Right renal cortex interstitium (tissue), 3 donors: ENCODE measurements at regions not wholly inside any gene's neighbourhood (a gene's known extent, or its start where the extent isn't known, plus 50 kb on each side); places are given as distances from the start of the nearest gene placed in this dataset.

ENCODE experiments used
- DNase-seq, 3 donors: peaks; one replicate each; pipeline ENCODE4 v3.0.0-alpha.2; 2013; ENCODE audit warnings: low read depth in 3 of 3, low spot score in 2 of 3

DNA sequence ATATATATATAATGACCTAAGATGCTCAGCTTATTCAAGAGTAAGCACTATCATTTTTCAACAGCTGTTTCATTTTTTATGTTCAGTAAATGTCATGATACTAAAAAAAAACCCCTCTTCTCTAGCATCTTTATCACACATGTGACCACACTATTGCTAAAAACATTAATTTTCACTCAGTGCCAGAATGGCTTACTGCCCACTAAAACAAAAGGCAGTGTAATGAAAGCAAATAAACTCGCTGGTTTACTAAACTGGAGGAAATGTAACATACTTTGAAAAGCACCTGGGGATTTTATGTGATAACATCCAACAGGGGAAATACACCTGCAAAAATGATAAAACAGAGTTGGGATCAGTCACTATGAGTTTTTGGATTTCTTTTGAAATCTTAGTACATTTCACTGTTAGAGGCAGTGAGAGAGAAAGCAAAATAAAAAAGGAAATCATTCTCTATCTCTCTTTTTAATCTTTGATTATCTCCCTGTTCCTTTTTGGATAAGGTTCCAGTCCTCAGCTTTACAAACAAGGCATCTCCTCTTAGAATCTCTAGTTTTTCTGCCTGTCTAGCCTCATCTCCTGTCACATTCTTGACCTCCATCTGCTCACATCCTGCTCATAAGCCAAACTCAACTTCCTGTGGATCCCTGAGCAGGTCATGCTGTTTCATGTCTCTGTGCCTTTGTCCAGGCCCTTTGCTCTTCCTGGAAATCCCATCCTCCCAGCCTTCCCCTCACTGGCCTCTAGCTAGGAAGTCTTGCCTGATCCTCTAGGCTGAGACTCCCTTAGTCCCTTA is 338.0 kb downstream of the MAN2A1 start:
- DNase-seq, result no peak

DNA sequence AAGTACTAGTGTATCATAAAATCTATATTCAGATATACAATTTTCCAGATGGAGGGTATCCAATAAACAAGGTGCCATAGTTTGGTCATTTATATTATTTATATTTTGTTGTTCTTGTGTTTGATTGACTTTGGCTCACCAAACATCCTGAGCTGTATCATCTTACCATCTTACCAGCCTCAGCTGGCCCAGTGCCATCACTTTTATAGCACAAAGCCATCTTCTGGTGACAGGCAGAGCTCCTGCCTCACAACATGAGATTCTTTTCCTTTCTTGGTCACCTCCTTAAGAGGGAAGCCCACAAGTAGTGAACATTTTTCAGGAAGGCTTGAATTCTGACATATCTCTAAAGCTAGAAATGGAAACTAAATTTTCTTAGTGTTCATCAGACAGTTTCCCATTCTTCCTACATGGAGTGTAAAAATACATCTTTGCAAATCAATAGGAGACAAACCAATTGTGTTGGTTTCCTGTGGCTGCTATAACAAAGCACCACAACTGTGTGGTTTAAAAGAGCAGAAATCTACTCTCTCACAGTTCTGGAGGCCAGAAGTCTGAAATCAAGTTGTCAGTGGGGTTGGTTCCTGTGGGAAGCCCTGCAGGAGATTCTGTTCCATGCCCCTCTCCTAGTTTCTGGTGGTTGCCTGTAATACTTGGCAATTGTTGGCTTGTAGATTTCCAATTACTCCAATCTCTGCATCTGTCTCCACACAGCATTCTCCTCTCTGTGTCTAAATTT is 341.8 kb downstream of the MAN2A1 start:
- no peak for DNase-seq

DNA sequence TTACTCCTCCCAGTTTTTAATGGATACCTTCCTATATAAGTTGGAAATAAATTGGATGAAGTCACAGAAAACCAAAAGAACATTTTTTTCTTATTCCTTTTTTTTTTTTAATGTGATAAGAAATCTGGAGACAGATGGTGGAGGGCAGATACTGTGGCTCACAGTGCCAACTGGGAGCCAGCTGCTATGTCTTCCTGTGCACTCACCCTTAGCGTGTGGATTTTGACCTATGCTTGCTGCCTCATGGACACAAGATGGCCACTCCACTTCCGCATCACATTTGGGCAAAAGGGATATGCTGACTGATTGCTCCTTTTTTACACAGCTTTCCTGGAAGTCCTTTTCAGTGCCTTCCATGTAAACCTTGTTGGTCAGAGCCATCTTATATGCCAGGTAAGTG is 342.6 kb downstream of the MAN2A1 start:
- no peak for DNase-seq

DNA sequence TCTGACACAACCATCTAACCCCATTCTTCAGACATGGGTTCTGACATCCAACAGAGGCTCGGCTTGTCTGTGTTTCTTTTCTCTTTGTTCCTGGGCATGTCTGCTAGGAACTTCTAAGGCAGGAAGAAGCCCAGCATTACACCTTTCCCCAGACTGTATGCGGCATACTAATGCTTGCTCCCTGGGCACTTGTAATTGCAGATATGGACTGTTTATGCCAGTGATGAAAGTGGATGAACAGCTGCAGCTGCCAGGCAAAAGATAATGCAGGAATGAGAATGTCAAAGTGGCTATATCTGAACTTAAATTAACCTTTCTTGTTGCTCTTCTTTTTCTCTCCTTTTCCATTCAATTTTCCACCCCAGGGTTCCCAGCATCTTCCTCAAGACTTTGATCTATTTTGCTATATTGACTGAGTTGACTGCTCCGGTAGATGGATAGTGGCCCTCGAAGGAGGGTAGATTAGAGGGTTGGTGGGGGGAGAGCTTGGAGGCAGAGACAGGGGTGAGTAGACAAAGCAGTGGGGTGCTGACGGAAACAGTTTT is 344.4 kb downstream of the MAN2A1 start:
- no peak for DNase-seq

DNA sequence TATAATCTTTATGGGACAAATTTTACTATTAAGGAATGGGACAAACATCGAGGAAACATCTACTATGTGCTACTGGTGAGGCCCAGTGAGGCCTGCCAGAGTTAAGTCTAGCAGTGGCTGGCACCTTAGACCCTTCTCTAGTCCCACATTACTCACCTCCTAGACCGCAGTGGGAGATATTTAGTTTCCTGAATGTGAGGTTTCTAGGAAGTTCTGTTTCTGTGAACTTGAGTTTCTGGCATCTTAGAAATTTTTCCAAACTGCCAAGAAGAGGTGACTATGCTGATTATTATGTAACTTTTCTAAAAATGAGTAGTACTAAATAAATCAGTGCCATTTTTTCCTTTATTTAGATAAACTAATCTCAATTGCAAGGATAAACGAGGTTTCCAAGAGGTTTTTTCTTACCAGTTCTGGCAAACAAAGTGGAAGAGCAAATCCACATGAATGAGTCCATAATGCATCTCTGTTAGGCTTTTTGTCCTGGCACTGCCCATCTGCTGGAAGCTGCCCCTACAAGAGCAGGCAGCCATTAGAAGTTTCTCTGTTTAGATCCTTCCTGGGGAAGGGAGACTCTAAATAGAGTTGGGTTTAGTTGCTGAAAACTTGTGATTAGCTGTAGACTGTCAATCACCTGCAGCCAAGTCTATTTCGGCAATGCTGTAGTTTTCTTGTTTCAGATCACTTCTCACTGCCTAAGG is 348.7 kb downstream of the MAN2A1 start:
- DNase-seq, result no peak

DNA sequence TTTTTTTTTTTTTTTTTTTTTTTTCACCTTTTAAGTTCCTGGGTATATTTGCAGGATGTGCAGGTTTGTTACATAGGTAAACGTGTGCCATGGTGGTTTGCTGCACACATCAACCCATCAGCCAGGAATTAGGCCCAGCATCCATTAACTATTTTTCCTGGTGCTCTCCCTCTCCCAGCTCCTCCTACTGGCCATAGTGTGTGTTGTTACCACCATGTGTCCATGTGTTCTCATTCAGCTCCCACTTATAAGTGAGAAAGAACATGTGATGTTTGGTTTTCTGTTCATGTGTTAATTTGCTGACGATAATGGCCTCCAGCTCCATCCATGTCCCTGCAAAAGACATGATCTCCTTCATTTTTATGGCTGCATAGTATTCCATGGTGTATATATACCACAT is 350.5 kb downstream of the MAN2A1 start:
- DNase-seq, result no peak

DNA sequence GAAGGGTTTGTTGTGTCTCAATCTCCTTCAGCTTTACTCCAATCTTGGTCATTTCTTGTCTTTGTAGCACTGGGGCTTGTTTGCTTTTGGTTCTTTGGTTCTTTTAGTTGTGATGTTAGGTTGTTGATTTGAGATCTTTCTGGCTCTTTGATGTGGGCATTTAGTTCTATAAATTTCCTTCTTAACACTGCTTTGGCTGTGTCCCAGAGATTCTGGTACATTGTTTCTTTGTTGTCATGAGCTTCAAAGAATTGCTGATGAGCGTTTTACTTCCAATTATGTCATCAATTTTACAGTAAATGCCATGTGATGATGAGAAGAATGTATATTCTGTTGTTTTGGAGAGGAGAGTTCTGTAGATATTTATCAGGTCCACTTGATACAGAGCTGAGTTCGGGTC is 353.3 kb downstream of the MAN2A1 start:
- no peak for DNase-seq

DNA sequence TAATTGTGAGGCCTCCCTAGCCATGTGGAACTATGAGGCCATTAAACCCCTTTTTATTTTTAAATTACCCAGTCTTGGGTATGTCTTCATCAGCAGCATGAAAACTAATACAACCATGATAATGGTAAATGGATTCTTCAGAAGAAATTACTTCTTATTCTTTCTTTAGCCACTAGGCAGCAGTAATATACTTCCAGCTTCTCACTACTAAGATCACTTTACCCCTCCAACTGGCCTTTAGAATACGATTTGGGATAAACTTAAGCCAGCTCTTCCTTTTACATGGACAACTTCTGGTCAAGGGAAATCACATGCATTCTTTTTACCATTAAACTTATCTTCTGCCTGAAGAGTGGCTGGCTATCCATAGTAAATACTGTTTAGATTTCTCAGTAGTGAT is 355.4 kb downstream of the MAN2A1 start:
- DNase-seq, result no peak

DNA sequence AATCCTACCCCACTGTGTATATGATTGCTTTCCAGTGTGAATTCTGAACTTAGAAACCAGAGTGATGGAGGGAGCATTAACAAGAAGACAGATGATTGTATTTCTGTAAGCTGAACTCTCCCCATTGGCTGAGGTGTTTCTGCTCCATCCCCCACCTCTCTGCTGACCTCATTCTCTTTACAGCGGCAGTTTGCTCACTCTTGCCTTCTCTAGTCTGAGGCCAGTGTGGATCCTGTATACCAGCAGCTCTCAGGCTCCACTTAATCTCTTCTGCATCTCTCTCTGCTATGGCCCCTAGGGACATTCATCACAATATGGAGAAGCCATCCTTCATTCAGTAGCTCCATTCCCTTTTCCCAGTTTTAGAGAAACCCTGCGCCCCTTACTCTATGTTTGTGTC is 358.8 kb downstream of the MAN2A1 start:
- DNase-seq, result no peak

DNA sequence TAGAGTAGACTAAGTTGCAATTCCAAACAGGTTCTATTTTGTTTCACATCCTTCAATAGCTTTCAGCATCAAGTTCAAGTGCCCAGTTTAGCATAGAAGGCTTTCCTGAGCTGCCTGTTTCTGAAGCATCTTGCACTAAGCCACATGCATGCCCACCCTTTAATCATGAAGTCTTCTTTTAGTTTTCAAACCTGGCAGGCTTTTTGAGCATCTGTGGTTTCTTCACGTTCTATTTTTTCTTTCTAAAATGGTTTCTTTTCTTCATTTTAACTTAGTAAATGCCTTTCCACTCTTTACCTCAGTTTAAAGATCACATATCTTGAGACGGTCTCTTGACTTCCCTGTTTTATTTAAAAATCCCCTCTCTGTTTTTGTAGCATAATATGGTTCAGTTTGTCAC is 360.1 kb downstream of the MAN2A1 start:
- DNase-seq, result no peak

DNA sequence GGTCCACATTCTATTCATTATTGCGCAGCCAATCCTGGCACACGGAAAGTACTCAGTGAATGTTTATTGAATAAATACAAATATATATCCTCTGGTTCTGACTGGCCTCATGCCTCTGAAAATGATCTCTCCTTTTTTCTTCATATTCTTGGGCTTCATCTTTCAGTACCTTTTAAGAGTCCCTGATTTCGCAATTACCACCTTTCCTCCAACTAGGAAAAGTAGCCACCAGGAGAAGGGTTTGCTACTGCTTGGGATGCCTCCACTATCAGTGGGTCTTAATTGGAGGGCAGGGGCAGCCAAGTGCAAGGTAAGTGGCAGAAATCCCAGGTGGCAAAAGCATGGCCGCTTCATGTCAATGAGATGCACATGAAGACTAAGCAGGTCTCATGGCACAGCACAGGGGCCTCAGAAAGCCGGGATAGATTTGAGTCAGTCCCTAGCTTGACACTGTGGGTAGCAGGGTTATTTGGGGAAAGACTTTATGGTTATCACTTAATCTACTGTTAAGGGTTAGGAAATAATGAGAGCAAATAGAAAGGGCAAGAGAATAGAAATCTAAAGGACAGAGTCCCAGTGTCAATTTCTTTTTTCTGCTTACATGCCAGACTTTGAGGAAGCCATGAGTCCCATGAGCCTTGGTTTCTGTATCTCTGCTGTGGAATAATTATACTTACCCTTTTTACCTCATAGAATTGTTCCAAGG is 361.1 kb downstream of the MAN2A1 start:
- DNase-seq, result no peak

DNA sequence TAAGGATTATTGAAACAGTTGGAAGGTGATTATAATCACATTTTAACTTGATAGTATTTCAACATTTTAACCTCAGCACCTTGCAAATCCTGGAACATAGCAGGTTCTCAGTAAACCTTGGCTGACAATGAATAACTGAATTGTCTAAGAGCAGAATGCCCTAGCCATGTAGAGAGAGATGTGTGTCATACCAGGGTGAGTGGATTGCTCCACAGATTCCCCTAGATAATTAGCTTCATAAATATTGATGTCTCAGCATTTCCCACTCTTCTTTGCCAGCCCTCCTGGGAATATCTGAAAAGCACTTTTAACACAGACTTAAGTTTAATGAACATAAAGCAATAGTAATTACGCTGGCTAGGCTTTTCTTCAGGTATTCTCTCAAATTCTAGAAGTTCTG is 363.5 kb downstream of the MAN2A1 start:
- DNase-seq, result no peak

DNA sequence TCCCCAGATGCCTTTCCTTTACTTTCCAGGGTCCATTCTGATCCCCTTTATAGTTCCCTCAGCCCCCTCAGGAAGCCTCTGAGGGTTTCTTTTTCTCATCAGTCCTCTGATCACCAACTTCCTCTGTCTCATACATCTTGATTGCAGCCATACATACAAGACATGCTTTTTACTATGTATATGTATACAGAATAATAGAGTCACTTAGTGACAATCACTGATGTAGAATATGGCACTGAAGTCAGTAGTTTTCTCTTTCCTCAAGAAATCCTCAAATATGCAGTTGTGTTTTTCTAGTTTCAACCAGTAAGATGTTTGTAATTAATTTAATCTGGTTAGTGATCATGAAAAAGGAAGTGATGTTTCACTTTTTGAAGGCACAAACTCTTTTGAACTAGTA is 364.1 kb downstream of the MAN2A1 start:
- DNase-seq, result no peak

DNA sequence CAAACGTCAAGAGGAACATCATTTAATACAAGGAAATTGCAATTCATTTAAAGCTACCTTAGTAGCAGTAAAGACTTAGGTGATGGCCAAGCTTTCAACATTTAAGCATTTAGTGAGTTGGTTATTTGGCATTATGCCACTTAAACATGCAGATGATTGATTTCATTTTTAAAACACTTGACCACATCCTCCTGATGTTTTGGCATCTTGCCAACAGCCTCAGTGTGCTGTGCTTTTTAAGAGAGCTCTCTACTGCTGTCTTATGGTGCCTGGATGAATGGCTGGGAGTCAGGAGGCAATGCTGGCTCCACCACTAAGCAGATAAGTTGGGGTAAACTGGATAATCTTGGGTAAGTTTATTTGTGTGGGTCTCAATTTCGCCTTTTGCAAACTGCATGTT is 364.5 kb downstream of the MAN2A1 start:
- peak in 2 of 3 donors; percentile 24 to 25 for DNase-seq

DNA sequence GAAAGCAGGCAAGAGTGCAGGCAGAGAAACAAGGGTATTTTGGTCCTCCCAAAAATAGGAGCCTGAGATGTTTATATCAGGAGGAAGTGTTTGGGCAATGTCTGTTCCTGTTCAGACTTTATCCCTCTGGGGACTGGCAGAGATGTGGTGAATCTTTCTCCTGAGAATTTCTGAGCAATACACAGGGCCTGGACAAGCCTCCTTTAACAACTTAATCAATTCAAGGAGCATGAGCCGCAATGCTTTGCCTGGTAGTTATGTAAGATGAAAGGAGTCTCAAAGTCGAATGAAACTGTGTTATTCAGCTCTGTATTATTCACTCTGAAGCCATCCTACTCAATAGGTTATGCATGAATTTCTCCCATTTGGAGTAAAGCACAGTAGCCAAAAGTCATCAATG is 365.6 kb downstream of the MAN2A1 start:
- DNase-seq, result no peak

DNA sequence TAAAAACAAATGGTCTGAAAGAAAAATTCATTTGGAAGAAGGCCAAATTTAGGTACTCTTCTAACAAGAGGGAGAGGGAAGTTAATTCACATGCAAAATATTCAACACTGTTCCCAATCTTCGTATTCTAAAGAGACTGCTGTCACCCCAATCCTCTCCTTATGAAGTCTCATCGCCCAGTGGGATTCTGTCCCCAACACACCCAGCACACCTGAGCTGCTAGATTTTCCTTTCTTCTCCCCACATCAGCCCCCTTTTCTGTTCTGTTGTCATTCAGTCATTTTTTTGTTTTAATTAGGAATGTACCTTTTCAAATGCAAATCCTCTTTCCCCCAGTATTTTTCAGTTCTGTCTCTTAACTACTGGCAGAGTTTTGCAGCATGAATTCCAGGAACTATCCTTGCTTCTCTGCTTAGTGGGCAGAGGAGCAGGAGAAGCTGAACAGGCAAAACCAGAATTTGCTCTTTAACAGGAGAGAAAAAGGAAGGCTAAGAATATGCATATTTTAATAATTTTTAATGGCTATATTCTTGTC is 366.9 kb downstream of the MAN2A1 start:
- DNase-seq, result no peak

DNA sequence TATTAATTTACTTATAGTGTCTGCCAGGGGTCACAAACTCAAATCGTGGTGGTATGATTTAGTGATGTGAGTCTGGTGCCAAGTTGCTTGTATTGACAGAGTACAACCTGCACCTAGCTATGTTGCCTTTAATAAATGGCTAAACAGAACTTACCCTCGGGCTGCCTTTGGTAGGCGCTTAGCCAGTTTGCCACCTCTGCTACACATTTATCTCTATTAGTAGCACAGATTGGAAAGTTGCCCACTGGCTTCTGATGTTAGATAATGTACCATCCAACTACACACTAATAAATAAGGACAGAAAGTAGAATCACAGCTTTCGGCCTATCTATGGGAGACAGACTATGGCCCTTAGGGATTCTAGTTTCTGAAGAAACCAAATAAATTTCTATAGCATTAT is 368.4 kb downstream of the MAN2A1 start:
- DNase-seq, result no peak

DNA sequence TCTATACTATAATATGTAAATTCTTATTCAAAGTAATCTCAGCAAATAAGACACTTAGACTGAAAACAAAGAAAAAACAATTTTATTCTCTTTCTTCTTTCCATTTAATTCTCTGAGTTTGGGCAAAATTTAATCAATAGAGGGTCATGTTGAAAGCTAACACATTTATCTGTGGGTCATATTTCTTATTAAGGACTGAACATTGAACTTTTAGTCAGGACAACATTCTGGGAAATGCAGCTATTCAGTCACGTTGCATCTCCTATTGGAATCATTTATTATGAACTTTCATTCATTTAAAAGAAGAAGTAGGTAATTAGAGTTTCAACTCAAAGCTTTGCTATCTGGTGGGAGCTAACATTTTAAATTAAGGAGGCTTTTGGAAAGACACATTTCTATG is 372.5 kb downstream of the MAN2A1 start:
- DNase-seq, result no peak

DNA sequence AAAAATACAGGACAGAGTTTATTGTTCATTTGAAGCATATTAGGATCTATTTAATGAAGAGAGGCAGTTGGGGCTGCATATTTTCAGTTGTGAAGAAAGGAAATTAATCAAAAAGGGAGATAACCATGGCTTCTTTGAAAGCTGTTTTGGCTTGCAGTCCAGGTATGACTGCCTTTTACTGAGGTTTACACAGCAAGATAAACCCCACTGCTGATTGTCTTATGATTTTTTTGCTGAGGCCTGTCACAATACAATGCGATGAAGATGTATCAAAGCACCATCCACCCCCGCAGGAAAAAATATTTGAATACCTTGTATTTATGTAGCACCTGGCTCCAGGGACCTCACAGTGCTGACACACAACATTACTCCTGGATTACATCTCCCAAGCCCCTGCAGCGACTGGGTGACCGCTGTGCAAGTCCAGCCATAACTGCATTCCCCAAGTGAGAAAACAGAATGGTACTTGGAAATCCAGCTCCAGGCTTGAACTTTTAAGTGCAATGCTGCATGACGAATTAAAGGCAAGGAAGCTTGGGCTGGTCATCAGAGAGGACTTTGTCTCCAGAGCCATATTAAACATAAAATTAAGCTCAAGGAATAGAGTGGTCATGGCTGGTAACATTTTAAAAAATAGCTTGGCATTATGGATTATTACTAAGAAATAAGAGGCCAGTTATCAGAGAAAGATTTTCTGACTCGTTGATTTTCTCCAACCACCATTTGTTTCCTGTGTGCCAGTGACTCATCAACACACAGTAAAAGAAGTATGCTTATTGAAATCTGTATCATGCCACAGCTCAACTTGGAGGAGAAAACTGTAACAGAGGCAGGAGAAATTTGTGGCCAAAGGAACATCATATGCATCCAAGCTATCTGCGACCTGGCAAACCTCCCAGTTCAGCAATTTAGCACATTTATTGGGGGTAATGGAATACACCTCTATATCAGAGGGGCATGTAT is 374.2 kb downstream of the MAN2A1 start:
- no peak for DNase-seq
